GM12878 (cell line): ENCODE measurements at regions not wholly inside any gene's neighbourhood (a gene's known extent, or its start where the extent isn't known, plus 50 kb on each side); places are given as distances from the start of the nearest gene placed in this dataset.

Experiments
- ATAC-seq: fragments of 200-7000 bp; cut with Tn5 transposase; 3 replicates; pipeline ENCODE4 v1.9.1; 2020; ENCODE audit warnings: mild to moderate bottlenecking, moderate library complexity
- BruUV-seq: library from RNA; stranded (reverse); fragments of 400-500 nt; replicated peaks from 2 replicates; lab custom pipeline; 2021; lab: Mats Ljungman, UMichigan
- CTCF ChIA-PET: fragments of 300-600 bp; sonication (Branson Sonifier 250); formaldehyde crosslinking; extraction: SDS; loops from one replicate; lab custom pipeline; 2021; ENCODE audit warnings: inconsistent platforms; lab: Yijun Ruan, JAX
- POLR2A ChIA-PET: fragments of 350-600 bp; formaldehyde crosslinking; extraction: SDS; loops from one replicate; lab custom pipeline; 2021; ENCODE audit warnings: inconsistent platforms; lab: Charles Lee
- RAD21 ChIA-PET: fragments of 300-600 bp; sonication (Branson Sonifier 250); formaldehyde crosslinking; loops from one replicate; lab custom pipeline; 2023; ENCODE audit warnings: antibody characterized with exemption; ENCODE audit not compliant: unreplicated experiment; lab: Charles Lee
- SMC1A ChIA-PET: fragments of 300-600 bp; sonication (Branson Sonifier 250); formaldehyde crosslinking; loops from one replicate; lab custom pipeline; 2023; ENCODE audit not compliant: unreplicated experiment, uncharacterized antibody; lab: Charles Lee
- DNase-seq: peaks from one replicate; pipeline ENCODE4 v3.0.0-alpha.2; 2011; ENCODE audit warnings: low read depth, low spot score
- FAIRE-seq: peaks from 3 replicates; lab custom pipeline; 2011; peaks lifted over from hg19 to GRCh38; lab: Jason Lieb, UNC
- H2AFZ ChIP-seq: 2 replicates; pipeline ENCODE4 v1.6.0; 2011; ENCODE audit warnings: low read depth, low read length, control low read depth; ENCODE audit not compliant: control insufficient read depth
- H3K27ac ChIP-seq: 2 replicates; pipeline ENCODE4 v1.5.1; 2011; ENCODE audit warnings: control low read depth; ENCODE audit not compliant: control insufficient read depth, insufficient read depth
- H3K27me3 ChIP-seq, 2 experiments: replicated peaks in 1 of 2; 2 replicates each; pipeline versions ENCODE4 v1.6.0 to v1.6.1; 2011; ENCODE audit warnings: low read length in 1 of 2; ENCODE audit not compliant: control insufficient read depth in 2 of 2, insufficient read depth in 2 of 2
- H3K36me3 ChIP-seq, 2 experiments: 2 replicates each; pipeline ENCODE4 v1.5.1; 2011; ENCODE audit warnings: low read length in 1 of 2; ENCODE audit not compliant: control insufficient read depth in 2 of 2, insufficient read depth in 2 of 2
- H3K4me1 ChIP-seq: 2 replicates; pipeline ENCODE4 v1.6.1; 2011; ENCODE audit warnings: mild to moderate bottlenecking, low read length, moderate library complexity, mixed read lengths; ENCODE audit not compliant: control insufficient read depth, insufficient read depth
- H3K4me2 ChIP-seq: 2 replicates; pipeline ENCODE4 v1.6.0; 2011; ENCODE audit warnings: control low read depth; ENCODE audit not compliant: control insufficient read depth, insufficient read depth
- H3K4me3 ChIP-seq: fragments of 200-600 bp; sonication (generic); 2 replicates; pipeline ENCODE4 v1.5.1; 2016
- H3K79me2 ChIP-seq: 2 replicates; pipeline ENCODE4 v1.6.0; 2011; ENCODE audit warnings: low read length; ENCODE audit not compliant: control insufficient read depth, insufficient read depth
- H3K9ac ChIP-seq: 2 replicates; pipeline ENCODE4 v1.8.0; 2011; ENCODE audit warnings: low read length, control low read depth, mixed read lengths; ENCODE audit not compliant: control insufficient read depth, insufficient read depth
- H3K9me3 ChIP-seq: replicated peaks from 3 replicates; pipeline ENCODE4 v1.5.1; 2011; ENCODE audit warnings: mild to moderate bottlenecking, low read length; ENCODE audit not compliant: control insufficient read depth, insufficient read depth
- H4K20me1 ChIP-seq: 2 replicates; pipeline ENCODE4 v1.6.0; 2011; ENCODE audit not compliant: control insufficient read depth, insufficient read depth
- BCL11A ChIP-seq: IDR thresholded peaks from 2 replicates; pipeline ENCODE4 v1.6.1; 2011; ENCODE audit warnings: low read depth, low read length
- CHD4 ChIP-seq: fragments of 200-600 bp; sonication (generic); IDR thresholded peaks from 2 replicates; pipeline ENCODE4 v1.6.1; 2016; ENCODE audit warnings: mild to moderate bottlenecking
- GABPA ChIP-seq: IDR thresholded peaks from 2 replicates; pipeline ENCODE4 v1.6.1; 2014; ENCODE audit warnings: antibody characterized with exemption, low read depth, mild to moderate bottlenecking, inconsistent platforms
- HCFC1 ChIP-seq: fragments of 150-350 bp; IDR thresholded peaks from 2 replicates; pipeline ENCODE4 v1.6.1; 2014; ENCODE audit warnings: low read length
- JUNB ChIP-seq: IDR thresholded peaks from 2 replicates; pipeline ENCODE4 v1.6.1; 2016; ENCODE audit warnings: antibody characterized with exemption, mild to moderate bottlenecking
- JUND ChIP-seq: IDR thresholded peaks from 2 replicates; pipeline ENCODE4 v1.6.1; 2012; ENCODE audit warnings: low read depth, mild to moderate bottlenecking, low read length, improper control_type of control experiment, moderate library complexity
- MYC ChIP-seq: IDR thresholded peaks from 2 replicates; pipeline ENCODE4 v1.6.1; 2011; ENCODE audit warnings: mild to moderate bottlenecking, low read length, moderate library complexity, inconsistent platforms; ENCODE audit not compliant: insufficient read depth, insufficient replicate concordance, insufficient read length, severe bottlenecking
- NFYB ChIP-seq: IDR thresholded peaks from 2 replicates; pipeline ENCODE4 v1.6.1; 2011; ENCODE audit warnings: low read depth, mild to moderate bottlenecking, low read length, improper control_type of control experiment, moderate library complexity; ENCODE audit not compliant: insufficient read depth
- RELB ChIP-seq: fragments of 450-650 bp; IDR thresholded peaks from 2 replicates; pipeline ENCODE4 v1.6.1; 2017; ENCODE audit warnings: low read depth, mild to moderate bottlenecking, moderate library complexity
- SIX5 ChIP-seq: IDR thresholded peaks from 2 replicates; pipeline ENCODE4 v1.6.1; 2011; ENCODE audit warnings: mild to moderate bottlenecking, low read depth, low read length, moderate library complexity; ENCODE audit not compliant: severe bottlenecking
- SKIL ChIP-seq: fragments of 450-650 bp; IDR thresholded peaks from 2 replicates; pipeline ENCODE4 v1.6.1; 2017; ENCODE audit warnings: mild to moderate bottlenecking, low read depth, inconsistent platforms; ENCODE audit not compliant: poor library complexity, severe bottlenecking
- SREBF2 ChIP-seq: IDR thresholded peaks from 2 replicates; pipeline ENCODE4 v1.6.1; 2012; ENCODE audit warnings: mild to moderate bottlenecking, low read length
- TAF1 ChIP-seq: IDR thresholded peaks from 2 replicates; pipeline ENCODE4 v1.6.1; 2011; ENCODE audit warnings: mild to moderate bottlenecking, low read depth, low read length, borderline replicate concordance
- TCF12 ChIP-seq: IDR thresholded peaks from 2 replicates; pipeline ENCODE4 v1.6.1; 2011; ENCODE audit warnings: low read depth, mild to moderate bottlenecking, low read length
- ZNF217 ChIP-seq: fragments of 450-650 bp; IDR thresholded peaks from 2 replicates; pipeline ENCODE4 v1.6.1; 2017; ENCODE audit warnings: antibody characterized with exemption, mild to moderate bottlenecking
- ZNF274 ChIP-seq: IDR thresholded peaks from one replicate; pipeline ENCODE4 v1.8.0; 2011; ENCODE audit not compliant: insufficient read length, insufficient read depth
- WGBS: methylation state at CpG from one replicate; pipeline ENCODE4 v1.1.6; 2016; ENCODE audit warnings: low lambda C conversion rate; ENCODE audit not compliant: insufficient replicate concordance, insufficient coverage; ENCODE audit errors: missing lambda C conversion rate; 5-methylcytosine and 5-hydroxymethylcytosine counted together
- in situ Hi-C: fragments of 300-500 bp; cut with MboI; formaldehyde crosslinking; loops from 9 replicates; pipeline ENCODE4 v1.14.3; 2018; ENCODE audit warnings: mixed read lengths
- intact Hi-C: fragments of 100-400 bp; cut with micrococcal nuclease; formaldehyde crosslinking; loops from one replicate; pipeline ENCODE4 v1.14.2; 2022; ENCODE audit not compliant: unreplicated experiment
- TF ChIP-seq, protein P1 (sequence below): fragments of 450-650 bp; IDR thresholded peaks from 2 replicates; pipeline ENCODE4 v1.6.1; 2016; ENCODE audit warnings: mild to moderate bottlenecking, moderate library complexity, borderline replicate concordance
- TF ChIP-seq, protein P2 (sequence below): IDR thresholded peaks from 2 replicates; pipeline ENCODE4 v1.6.1; 2012; ENCODE audit warnings: low read depth, low read length, improper control_type of control experiment

DNA sequence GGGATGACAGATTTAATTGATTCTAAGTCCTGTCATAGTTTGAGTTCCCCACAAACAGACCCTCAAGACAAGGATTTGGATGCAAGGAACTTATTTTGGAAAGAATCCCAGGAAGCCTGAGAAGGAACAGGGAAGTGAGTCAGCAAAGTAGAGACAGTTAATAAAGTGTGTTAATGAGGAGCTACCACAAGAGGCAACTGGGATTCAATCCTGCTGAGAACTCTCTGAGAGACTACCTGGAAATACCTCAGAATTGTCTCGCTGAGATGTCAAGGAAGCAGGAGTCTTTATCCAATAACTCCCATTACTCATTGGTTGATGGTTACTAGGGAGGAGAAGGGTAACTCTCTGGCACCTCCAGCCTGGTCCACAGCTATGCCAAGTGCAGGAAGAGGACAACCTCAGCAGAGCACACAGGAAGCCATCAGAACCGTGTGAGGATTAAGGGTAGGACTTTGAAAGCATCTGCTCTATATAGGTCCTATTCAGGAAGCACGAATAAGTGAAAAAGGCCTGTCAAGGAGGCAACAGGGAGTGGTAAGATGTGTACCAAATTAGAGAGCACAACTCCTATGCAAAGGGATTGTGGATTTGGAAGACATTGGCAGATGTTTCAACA lies 311.1 kb upstream of the KCNH8 start:
- Histone ChIP-seq H3K4me3 (no peak overlapping the region), H3K4me1 (no peaks in the 10 kb centered on the region), H3K4me2 (no peak overlapping the region), H3K9me3 (no peaks in the 10 kb centered on the region), H2AFZ (no peak overlapping the region), H3K27ac (no peak overlapping the region), H3K27me3 (no peaks in the 10 kb centered on the region), H3K79me2 (no peaks in the 10 kb centered on the region), H3K9ac (no peak overlapping the region), H4K20me1 (no peaks in the 10 kb centered on the region), H3K36me3 (no peaks in the 10 kb centered on the region)
- CTCF ChIA-PET: no interaction called here
- RAD21 ChIA-PET: no interaction called here
- ATAC-seq (no peak), DNase-seq (no peak), FAIRE-seq (no peak)
- no TSS peak for BruUV-seq
- WGBS: 2% methylated on average over 3 of the region's 3 CpGs
- in situ Hi-C loops: no loop called here
- TF ChIP-seq SREBF2: no peak
- no peak for TF ChIP-seq BCL11A
- TF ChIP-seq TCF12: no peak
- no peak for TF ChIP-seq MYC
- no peak for TF ChIP-seq JUND
- no peak for TF ChIP-seq RELB
- TF ChIP-seq SKIL: no peak
- TF ChIP-seq, protein P1, sequence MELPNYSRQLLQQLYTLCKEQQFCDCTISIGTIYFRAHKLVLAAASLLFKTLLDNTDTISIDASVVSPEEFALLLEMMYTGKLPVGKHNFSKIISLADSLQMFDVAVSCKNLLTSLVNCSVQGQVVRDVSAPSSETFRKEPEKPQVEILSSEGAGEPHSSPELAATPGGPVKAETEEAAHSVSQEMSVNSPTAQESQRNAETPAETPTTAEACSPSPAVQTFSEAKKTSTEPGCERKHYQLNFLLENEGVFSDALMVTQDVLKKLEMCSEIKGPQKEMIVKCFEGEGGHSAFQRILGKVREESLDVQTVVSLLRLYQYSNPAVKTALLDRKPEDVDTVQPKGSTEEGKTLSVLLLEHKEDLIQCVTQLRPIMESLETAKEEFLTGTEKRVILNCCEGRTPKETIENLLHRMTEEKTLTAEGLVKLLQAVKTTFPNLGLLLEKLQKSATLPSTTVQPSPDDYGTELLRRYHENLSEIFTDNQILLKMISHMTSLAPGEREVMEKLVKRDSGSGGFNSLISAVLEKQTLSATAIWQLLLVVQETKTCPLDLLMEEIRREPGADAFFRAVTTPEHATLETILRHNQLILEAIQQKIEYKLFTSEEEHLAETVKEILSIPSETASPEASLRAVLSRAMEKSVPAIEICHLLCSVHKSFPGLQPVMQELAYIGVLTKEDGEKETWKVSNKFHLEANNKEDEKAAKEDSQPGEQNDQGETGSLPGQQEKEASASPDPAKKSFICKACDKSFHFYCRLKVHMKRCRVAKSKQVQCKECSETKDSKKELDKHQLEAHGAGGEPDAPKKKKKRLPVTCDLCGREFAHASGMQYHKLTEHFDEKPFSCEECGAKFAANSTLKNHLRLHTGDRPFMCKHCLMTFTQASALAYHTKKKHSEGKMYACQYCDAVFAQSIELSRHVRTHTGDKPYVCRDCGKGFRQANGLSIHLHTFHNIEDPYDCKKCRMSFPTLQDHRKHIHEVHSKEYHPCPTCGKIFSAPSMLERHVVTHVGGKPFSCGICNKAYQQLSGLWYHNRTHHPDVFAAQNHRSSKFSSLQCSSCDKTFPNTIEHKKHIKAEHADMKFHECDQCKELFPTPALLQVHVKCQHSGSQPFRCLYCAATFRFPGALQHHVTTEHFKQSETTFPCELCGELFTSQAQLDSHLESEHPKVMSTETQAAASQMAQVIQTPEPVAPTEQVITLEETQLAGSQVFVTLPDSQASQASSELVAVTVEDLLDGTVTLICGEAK: no peak
- no peak for TF ChIP-seq NFYB
- no peak for TF ChIP-seq GABPA
- no peak for TF ChIP-seq CHD4
- no peak for TF ChIP-seq ZNF274
- no peak for TF ChIP-seq TAF1
- TF ChIP-seq SIX5: no peak
- TF ChIP-seq, protein P2, sequence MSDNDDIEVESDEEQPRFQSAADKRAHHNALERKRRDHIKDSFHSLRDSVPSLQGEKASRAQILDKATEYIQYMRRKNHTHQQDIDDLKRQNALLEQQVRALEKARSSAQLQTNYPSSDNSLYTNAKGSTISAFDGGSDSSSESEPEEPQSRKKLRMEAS: no peak
- TF ChIP-seq JUNB: no peak
- no peak for TF ChIP-seq ZNF217
- TF ChIP-seq HCFC1: no peak
- intact Hi-C loops: no loop called here
- SMC1A ChIA-PET: no interaction called here
- POLR2A ChIA-PET: no interaction called here
